HG02973 (cell line): ENCODE measurements at regions not wholly inside any gene's neighbourhood (a gene's known extent, or its start where the extent isn't known, plus 50 kb on each side); places are given as distances from the start of the nearest gene placed in this dataset.

Experiments
- ATAC-seq: cut with Tn5 transposase; IDR thresholded peaks from one replicate; pipeline ENCODE4 v1.9.1; 2021; ENCODE audit warnings: moderate library complexity; ENCODE audit not compliant: unreplicated experiment

DNA sequence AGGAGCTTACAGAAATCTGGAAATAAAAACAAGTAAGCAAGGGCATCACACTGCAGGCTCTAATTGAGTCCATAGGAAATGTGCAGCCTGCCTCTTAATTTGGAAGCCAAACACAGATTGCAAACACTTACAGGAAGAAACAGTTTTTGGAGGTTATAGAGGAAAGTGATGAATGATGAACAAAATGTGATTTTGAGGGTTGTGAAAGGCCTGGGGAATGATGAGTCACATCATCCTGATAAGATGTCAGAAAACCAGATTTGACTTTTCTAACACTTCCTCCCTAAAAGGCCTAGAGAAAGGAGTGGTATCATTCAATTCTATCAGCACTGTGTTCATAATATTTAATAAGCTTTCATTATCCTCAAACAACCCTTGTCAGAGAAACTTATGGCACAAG is 96.6 kb upstream of the POU2AF2 start:
- no peak for ATAC-seq

DNA sequence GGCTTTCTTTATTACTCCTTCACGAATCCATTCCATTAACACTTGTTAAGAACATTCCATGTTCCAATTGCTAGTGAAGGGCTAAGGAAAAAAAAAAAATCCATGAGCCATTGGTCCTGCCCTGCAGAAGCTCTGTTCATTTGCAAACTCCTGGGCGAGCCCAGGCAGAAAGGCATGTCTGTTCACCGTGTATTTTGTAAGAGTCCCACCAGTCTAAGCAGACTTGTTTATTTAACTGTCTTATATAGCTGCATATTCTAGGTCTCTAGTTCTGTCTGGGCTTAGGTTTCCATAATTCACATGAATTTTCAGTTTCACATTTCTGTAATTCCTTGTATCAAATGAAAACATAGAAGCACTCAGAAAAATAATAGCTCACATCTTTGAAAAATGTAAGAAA is 97.4 kb upstream of the POU2AF2 start:
- no peak for ATAC-seq

DNA sequence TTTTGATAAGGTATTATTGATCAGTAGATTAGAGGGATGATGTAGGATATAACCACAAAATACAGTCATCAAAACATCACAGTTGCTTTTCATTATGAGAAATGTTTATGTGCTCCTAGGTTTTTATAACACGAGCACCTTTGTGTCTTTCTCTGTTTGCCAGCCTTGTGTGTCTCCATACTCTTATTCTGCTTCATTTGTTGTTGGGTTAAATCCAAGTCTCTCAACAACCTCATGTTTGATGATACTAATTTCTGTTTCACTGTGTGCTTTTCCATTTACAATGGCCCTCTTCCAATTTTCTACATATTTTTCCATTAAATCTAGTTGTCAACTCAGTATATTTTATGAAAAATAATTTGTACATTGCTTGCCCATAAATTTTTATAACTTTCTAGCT is 107.7 kb upstream of the POU2AF2 start:
- ATAC-seq, result no peak

DNA sequence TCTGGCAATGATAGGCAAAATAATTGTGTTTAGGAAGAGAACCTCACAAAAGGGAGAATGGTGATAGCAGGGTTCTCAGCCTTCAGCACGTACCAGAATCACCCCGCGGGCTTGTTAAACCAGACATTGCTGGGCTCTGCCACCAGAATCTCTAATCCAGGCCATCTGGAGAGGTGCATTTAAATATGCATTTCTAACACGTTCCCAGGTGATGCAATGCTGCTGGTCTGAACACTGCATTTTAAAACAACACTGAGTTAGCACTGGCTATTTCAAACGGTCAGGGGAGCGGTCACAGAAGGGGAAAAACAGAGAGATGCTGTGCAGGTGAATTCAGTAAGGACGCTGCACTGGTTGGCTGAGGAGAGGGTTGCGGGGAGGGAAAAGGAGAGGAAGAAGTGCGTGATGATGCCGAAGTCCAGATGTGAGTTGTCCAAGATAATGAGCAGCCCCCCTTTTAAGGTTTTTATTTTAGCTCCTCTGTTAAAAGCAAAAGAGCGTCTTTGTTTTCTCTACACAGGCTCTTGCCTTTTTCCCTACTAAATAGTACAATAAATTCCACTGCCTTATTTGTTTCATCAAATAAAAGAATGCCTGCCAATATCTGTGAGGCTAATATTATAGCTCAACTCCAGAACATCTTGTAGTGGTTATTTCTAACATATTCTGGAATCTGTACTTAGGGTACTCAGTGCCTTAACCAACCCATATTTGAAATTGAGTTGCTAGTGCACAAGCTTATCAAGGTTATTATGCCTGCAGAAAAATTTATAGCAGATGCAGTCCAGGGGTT is 109.6 kb upstream of the POU2AF2 start:
- ATAC-seq, result no peak

DNA sequence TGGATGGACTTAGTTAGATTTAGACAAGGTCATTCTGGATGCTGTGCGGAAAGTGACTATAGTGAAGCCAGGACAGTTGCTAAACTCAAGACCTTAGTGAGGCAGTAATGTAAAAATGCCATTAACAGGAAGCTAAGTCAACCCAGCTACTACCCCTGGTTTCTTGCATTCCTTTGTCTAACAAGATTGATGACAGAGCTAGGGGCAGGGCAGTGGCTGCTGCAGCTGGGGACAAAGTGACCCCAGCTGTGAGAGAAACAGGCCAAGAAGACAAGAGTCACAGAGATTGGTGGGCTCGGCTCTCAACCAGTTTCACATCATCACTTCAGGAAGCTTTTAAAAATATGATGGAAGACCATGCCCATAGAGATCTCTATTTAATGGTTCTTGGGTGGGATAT is 110.4 kb upstream of the POU2AF2 start:
- no peak for ATAC-seq

DNA sequence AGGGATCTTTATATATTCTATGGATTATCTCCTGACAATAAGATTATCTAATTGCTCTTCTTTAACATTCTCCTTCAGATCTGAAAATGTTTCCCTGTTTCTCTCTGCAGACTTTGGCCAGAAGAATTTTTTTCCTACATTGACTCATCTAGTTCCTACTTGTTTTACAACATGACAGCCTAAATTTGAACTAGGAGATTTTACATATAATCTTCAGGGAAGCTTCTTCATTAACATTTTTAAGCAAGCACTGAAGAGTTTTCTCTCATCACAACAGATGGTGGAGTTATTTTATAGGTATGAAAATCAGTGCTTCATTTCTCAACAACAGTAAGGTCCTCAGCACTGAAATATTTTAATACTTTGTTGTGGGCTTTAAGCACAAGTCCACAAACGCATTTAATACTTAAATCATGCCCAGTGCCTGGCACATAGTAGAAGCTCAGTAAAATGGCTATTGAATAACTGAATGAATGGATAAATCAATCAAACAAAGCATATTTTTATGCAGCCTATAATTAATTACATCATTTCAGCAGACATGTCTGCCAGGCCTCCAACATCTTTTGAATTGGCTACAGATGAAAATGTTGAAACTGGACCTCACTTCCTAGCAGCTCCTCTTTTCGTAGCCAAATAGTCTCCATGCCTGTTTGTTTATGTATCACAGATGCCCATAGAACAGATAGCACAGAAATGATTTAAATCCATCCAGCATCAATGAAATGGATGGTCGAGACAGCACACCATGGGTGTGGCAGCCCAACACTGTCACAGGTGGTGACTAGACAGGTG is 117.3 kb upstream of the POU2AF2 start:
- no peak for ATAC-seq

DNA sequence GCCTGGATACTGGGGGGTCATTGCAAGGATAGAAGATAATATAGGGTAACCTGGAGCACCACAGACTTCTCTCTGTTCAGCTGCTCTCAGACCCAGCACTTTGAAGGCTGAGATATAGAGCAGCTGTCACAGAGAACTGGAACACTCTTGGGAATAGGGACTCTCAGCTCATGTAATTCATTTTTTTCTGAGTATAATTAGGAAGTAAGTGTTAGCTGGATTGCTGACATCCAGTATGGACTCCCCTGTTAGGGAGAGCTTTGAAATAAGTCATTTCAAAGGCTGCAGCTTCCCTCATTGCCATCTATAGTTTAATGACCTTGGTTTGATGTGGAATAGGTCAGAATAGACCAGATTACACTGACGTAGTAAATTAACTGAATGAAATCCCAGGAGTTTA is 120.8 kb upstream of the POU2AF2 start:
- ATAC-seq, result no peak

DNA sequence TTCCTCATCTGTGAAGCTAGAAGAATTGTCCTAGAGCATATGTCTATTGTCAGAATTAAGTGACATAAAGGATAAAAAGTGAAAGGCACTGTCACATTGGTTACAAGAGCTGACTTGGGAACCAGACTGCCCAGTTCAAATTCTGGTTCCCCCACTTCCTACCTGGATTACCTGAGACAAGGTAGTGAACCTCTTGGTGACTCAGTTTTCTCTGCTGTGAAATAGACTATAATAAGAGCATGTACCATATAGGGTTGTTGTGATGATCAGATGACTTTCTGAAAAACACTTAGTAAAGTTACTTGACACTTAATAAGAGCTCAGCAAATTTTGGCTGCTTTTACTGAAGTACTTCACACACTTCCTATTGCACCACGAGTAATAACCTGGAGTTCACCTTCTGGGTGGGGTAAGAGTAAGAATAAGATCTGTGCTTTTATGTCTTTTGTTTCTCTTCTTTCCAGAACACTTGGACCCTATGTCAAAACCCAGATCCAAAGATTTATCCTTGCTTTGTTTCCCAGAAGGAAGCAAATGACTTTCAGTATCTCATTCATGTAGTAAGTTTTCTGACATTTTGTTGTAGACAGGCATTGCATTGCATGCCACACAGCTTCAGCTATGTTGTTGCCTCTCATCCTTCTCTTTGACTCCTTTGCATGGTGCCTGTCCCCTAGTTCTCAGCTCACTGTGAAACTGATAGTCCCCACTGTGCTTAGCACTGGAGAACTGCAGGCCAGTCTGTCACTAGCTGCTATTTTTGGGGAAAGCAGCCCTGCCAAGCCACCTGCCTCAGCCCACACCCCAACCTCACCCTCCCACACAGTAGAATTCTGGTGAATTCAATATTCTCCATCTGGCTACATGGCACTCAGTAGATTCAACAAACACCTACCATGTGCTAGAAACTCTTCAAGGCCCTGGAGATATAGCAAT is 121.8 kb upstream of the POU2AF2 start:
- ATAC-seq, result no peak

DNA sequence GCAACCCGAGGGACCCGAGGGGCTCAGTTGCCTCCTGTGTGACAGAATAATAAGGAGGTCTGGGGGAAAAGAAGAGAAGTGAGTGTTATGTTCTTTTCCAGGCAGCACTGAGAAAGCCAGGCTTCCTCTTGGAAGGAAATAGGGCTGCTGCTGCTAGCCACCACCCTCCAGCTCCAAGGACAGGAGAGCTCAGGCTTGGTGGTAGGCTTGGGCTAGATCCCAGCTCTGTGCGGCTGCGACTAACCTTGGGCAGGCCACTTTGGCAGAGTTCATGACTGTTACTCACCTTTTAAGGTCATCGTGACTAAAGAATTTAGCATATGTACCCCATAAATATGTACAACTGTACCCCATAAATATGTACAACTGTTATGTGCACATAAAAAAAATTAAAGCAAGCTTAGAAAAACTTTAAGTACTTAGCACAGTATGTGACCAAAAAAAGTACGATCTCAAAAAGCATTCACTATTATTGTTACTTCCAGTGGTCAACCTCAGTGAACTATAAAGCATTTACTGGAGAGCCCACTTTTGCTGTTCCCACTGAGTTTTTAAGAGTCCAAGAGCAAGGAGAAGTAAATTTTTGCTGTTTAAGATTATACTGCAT is 124.7 kb upstream of the POU2AF2 start:
- no peak for ATAC-seq

DNA sequence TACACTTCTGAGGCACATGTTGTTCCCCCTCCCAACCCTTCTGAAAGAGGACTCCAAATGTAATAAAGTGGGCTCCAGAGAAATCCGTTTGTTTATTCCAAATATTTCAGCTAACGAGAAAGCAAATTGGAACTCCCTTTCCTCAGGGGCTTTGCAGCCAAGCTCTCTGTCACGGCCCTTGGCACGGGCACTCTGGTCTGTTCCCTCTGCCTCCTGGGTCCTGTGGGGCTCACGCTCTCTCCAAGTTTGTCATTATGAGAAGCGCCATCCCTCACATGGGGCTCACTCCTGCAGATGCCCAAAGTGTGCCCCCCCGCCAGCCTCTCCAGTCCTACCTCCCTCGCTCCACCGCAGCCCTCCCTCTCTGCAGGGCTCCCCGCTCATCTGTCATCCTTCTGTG is 125.4 kb upstream of the POU2AF2 start:
- ATAC-seq, result no peak

DNA sequence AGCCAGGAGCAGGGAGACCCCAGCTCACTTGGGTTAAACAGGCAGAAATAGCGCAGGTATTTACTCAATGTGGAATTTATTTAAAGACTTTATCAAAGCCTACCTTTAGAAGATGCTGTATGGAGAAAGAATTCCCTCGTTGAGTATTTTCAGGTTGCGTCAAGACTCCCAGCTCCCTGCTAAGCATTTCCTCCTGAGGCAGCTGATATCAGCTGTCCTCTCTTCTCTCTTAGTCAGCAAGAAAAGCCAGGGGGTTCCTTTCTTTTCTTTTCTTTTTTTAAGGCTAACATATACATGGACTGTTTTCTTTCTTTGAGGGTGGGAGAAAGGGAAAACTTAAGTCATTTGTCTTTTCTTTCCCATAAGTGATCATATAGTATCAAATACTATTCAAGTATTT is 125.8 kb upstream of the POU2AF2 start:
- no peak for ATAC-seq

DNA sequence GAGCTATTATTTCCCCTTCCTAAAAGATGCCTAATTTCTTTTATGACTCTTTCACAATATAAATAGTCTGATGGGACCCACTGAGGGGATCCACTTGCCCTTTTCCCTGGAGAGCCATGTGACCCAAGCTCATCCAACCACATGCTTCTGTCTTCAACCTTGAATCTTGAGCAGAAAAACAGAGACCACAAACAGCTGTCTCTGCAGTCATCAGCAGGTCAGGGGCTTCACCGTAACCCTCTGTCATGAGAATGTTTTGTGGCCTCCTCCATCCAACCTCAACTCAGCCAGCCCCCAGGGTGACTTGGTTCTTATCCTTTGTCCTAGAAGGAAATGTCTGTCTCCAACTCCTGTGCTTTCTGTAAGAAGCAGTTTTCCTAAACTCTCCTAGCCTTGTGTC is 129.6 kb upstream of the POU2AF2 start:
- ATAC-seq, result no peak

DNA sequence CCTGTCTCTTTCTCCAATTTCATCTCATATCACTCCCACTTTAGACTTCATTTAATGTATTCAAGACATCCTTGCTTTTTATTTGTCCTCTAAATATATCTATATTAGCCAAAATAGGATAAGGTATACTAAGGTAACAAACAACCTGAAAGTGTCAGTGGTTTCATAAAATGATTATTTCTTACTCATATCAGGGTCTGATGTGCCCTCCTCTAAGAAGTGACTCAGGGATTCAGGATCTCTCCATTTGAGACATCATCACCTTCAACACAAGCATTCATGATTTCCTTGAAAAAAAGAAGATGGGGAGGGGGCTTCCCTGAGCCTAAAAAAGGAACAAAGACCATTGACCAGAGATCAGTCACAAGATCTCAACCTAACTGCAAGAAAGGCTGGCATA is 131.4 kb upstream of the POU2AF2 start:
- no peak for ATAC-seq

DNA sequence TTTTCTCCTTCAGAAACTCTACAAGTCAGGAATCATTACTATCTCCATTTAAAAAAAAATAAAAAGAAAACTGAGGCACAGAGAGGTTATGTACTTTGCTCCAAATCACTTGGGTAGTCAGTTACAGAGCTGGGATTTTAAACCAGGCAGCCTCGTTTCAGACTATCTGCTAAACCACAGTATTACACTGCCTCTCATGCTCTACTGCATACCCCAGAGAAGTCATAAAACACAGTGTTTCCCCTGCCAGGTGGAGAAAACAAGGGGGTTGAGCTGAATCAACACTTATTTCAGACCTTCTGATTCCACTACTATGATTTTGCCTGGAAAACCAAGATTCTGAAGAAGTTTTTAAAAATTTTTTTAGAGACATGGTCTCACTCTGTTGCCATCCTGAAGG is 132.9 kb upstream of the POU2AF2 start:
- no peak for ATAC-seq

DNA sequence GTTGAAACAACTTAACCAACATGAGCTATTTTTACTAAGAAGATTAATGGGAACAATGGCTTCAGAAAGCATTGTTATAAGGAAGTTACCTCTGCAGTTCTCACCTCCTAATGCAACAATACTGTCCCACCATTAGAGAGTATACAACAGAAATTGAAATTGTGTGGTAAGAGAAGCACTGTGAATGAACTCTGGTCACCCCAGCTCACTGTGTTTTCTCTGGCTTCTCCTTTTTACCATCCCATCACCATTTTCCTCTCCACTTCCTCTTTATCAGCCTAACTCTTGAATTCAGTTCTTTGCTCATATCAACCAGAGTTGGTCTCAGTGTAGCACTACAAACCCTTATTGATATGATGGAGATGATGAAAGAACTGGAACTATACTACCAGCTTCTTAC is 138.0 kb upstream of the POU2AF2 start:
- no peak for ATAC-seq

DNA sequence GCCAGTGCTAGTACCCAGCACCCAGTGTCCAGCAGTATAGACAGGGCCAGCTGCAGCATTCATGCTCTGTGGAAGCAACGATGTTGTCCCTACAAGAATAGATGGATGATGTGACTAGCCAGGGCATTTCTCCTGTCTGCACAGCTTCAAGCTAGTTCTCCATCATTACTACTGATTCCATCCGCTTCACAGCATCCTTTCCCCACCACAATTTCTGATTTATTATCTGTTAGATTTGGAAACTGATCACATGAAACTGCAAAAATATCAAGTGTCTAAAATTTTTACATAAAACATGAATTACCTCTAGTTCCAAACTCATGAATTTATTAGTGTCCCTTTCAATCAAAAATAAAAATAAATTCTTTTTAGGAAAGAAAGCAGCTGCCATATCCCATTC is 138.9 kb upstream of the POU2AF2 start:
- no peak for ATAC-seq

DNA sequence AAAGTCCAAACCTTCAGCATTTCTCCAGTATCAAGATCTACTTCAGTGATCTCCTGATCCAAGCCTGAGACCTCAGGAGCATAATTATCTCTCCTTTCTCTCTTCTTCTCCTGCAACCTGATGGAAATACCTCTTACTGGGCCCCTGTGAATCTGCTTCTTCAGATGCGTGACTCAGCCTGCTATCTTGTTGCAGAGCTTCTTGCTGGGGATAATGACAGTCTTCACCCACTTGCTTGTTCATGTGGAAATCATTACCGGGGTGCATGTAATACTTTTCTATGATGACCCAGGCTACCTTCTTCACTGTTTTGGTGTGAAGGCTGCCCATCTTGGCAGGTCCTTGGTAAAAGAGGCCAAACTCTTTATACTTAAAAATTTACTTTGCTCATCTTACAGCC is 140.0 kb upstream of the POU2AF2 start:
- no peak for ATAC-seq

DNA sequence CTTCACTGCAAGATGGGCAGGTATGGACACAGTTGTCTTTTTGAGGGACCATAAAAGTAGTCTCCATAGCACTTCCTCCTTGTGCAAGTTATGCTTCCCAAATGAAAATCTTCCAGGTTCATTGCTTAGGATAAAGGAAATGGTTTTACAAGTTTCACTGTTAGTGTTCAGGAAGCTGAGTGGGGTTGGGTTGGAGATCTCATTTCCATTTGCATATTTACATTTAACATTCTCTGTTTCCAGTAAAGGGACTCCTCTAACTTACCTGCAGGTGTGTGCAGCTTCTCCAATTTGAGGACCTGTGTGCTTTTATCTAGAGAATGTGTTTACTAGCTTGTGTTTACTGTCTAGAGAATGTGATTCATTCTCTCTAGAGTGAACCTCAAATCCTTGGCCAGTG is 141.3 kb upstream of the POU2AF2 start:
- ATAC-seq, result no peak

DNA sequence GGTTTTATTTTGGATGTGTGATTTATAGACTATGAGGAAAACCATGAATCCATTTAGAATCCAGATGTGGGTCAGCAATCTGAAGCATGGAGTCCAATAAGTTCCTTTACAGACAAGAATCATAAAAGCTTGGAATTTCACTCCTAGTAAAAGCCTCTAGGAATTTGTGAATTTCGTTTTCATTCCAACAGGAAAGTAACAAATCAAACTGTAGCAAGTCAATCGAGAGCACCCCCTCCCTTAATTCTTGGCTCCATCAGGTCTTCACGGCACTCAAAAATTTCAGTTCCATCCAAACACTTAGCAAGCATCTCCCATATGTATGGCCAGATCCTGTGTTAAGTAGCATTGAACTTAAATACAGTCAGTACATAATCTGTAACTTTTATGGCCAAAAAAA is 143.6 kb upstream of the POU2AF2 start:
- no peak for ATAC-seq

DNA sequence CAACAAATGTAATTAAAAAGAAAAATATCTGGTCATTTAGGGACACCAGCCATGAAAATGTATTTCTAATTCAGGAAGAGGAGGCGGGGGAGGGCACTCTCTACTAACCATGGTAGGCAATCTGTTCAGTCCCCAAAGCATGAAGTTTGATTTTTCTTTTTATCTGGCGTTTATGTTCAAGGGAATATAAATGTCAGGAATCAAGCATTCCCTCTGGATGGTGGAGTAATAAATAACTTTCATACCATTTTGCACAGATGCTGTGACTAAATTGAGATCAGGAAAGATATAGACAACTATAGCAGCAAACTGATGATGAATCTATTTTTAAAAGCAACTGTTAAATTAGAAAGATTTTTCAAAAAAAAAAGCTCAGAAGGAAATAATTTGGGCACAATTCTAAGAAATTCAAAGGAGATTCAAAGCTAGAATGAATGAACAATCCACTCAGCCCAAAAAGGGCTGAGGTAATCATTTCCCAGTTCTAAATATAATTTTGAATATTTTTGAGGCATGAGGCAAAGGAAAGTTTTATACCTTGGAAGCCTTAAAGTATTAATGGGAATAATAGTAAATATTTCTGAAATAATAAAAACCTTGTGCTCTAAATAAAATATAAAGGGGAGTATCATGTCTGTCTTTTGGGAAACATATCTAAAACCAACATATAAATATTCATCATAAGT is 146.4 kb upstream of the POU2AF2 start:
- ATAC-seq, result no peak
